HG03432 (cell line): ENCODE measurements at regions not wholly inside any gene's neighbourhood (a gene's known extent, or its start where the extent isn't known, plus 50 kb on each side); places are given as distances from the start of the nearest gene placed in this dataset.
"Not testable (repeated sequence)": the region's sequence is repeated elsewhere in the genome, so short reads cannot be mapped to it uniquely, and the experiment has no call there.

ENCODE experiments used
- ATAC-seq: cut with Tn5 transposase; IDR thresholded peaks from one replicate; pipeline ENCODE4 v1.9.1; 2021; ENCODE audit warnings: mild to moderate bottlenecking, moderate library complexity; ENCODE audit not compliant: unreplicated experiment

GRCh38 chr2:235432741-235433520 lies 60.9 kb upstream of the AGAP1 start:
- no peak for ATAC-seq

DNA sequence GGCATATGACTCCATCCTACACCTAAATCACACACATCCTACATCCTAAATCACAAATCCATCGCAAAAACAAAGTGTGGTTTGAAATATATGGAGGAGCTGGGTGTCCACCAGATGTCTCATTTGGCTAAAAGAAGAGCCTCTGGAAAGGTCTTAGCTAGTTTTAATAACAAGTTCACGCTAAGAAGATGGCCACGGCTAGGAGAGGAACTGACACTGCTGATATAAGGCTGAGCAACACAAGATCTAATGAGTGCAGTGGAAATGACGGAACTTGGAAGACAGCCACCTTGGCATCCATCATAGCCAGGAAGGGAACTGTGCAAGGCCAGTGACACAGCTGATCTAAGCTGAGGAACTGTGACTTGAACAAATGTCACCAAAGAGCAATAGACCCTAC lies 60.0 kb upstream of the AGAP1 start:
- ATAC-seq: no peak

- no peak for ATAC-seq
Observed at GRCh38 chr2:235439959-235440662, 53.7 kb upstream of the AGAP1 start.

DNA sequence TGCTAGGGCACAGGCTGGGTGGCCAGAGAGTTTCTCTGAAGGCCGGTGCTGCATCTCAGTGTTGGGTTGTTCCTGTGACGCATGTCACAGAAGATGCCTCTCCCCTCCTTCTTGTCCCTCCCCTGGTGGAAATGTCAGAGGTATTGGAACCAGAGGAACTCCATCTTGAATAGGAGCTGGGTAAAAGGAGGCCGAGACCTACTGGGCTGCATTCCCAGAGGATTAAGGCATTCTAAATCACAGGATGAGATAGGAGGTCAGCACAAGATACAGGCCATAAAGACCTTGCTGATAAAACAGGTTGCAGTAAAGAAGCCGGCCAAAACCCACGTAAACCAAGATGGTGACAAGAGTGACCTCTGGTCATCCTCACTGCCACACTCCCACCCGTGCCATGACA lies 50.3 kb upstream of the AGAP1 start:
- ATAC-seq: not testable (repeated sequence)
